Astrocyte (in vitro differentiated cells and primary cell): ENCODE measurements at regions not wholly inside any gene's neighbourhood (a gene's known extent, or its start where the extent isn't known, plus 50 kb on each side); places are given as distances from the start of the nearest gene placed in this dataset.

Experiments used
- DNase-seq: peaks from one replicate; pipeline ENCODE4 v3.0.0-alpha.2; 2010; ENCODE audit warnings: low read depth
- FAIRE-seq: peaks from 2 replicates; lab custom pipeline; 2011; peaks lifted over from hg19 to GRCh38; lab: Jason Lieb, UNC
- H2AFZ ChIP-seq: 2 replicates; pipeline ENCODE4 v1.6.0; 2012; ENCODE audit warnings: low read depth, low read length, inconsistent platforms
- H3K27ac ChIP-seq: 2 replicates; pipeline ENCODE4 v1.5.1; 2011; ENCODE audit warnings: low read depth, low read length, inconsistent platforms
- H3K27me3 ChIP-seq: 2 replicates; pipeline ENCODE4 v1.6.0; 2011; ENCODE audit warnings: low read length, inconsistent platforms; ENCODE audit not compliant: insufficient read depth
- H3K36me3 ChIP-seq: 2 replicates; pipeline ENCODE4 v1.5.1; 2011; ENCODE audit warnings: low read length, inconsistent platforms; ENCODE audit not compliant: insufficient read depth
- H3K4me1 ChIP-seq: 2 replicates; pipeline ENCODE4 v1.5.1; 2011; ENCODE audit warnings: low read length, inconsistent platforms; ENCODE audit not compliant: insufficient read depth
- H3K4me2 ChIP-seq: 2 replicates; pipeline ENCODE4 v1.6.0; 2012; ENCODE audit warnings: low read length, inconsistent platforms
- H3K4me3 ChIP-seq: 2 replicates; pipeline ENCODE4 v1.5.1; 2011; ENCODE audit warnings: low read depth, mild to moderate bottlenecking, low read length, inconsistent platforms; ENCODE audit not compliant: insufficient read depth
- H3K79me2 ChIP-seq: 2 replicates; pipeline ENCODE4 v1.6.0; 2012; ENCODE audit warnings: mild to moderate bottlenecking, low read length, inconsistent platforms; ENCODE audit not compliant: insufficient read depth
- H3K9ac ChIP-seq: 2 replicates; pipeline ENCODE4 v1.6.0; 2012; ENCODE audit warnings: mild to moderate bottlenecking, low read length, inconsistent platforms
- H3K9me3 ChIP-seq: 2 replicates; pipeline ENCODE4 v1.5.1; 2012; ENCODE audit warnings: low read depth, mild to moderate bottlenecking, low read length, inconsistent platforms; ENCODE audit not compliant: insufficient read depth
- H4K20me1 ChIP-seq: 2 replicates; pipeline ENCODE4 v1.6.0; 2012; ENCODE audit warnings: low read length, inconsistent platforms; ENCODE audit not compliant: insufficient read depth
- H3K27ac Mint-ChIP-seq: one replicate; pipeline ENCODE4 v1.8.0; 2021; ENCODE audit warnings: mild to moderate bottlenecking, mixed read lengths; ENCODE audit not compliant: unreplicated experiment
- H3K27me3 Mint-ChIP-seq: one replicate; pipeline ENCODE4 v1.8.0; 2021; ENCODE audit warnings: low read depth, mixed read lengths; ENCODE audit not compliant: unreplicated experiment
- H3K36me3 Mint-ChIP-seq: one replicate; pipeline ENCODE4 v1.8.0; 2021; ENCODE audit warnings: low read depth, mixed read lengths; ENCODE audit not compliant: unreplicated experiment
- H3K4me1 Mint-ChIP-seq: one replicate; pipeline ENCODE4 v1.8.0; 2021; ENCODE audit warnings: low read depth, mixed read lengths; ENCODE audit not compliant: unreplicated experiment
- H3K4me3 Mint-ChIP-seq: one replicate; pipeline ENCODE4 v1.8.0; 2021; ENCODE audit warnings: mild to moderate bottlenecking, moderate library complexity, mixed read lengths; ENCODE audit not compliant: unreplicated experiment
- H3K9me3 Mint-ChIP-seq: one replicate; pipeline ENCODE4 v1.8.0; 2021; ENCODE audit warnings: mild to moderate bottlenecking, mixed read lengths; ENCODE audit not compliant: unreplicated experiment
- CTCF ChIP-seq: IDR thresholded peaks from 2 replicates; pipeline ENCODE4 v1.5.1; 2011; ENCODE audit warnings: low read depth, mild to moderate bottlenecking, inconsistent platforms, low read length, moderate library complexity; ENCODE audit not compliant: insufficient read depth
- EZH2 ChIP-seq: IDR thresholded peaks from 2 replicates; pipeline ENCODE4 v1.6.1; 2012; ENCODE audit warnings: mild to moderate bottlenecking, low read length, inconsistent platforms; ENCODE audit not compliant: insufficient read depth

GRCh38 chr16:74094514-74094913 is 202.1 kb upstream of the PSMD7 start:
- Histone ChIP-seq H3K4me1 (no peaks in the 10 kb centered on the region), H3K79me2 (no peaks in the 10 kb centered on the region), H3K9me3 (no peaks in the 10 kb centered on the region), H3K27ac (no peak overlapping the region), H4K20me1 (no peaks in the 10 kb centered on the region), H2AFZ (no peak overlapping the region), H3K27me3 (no peaks in the 10 kb centered on the region), H3K4me2 (no peak overlapping the region), H3K36me3 (no peaks in the 10 kb centered on the region), H3K4me3 (no peak overlapping the region), H3K9ac (no peak overlapping the region)
- no peak for FAIRE-seq
- TF ChIP-seq CTCF: no peak
- TF ChIP-seq EZH2: no peak
- Mint-ChIP-seq H3K27me3 (no peaks in the 10 kb centered on the region), H3K4me1 (no peaks in the 10 kb centered on the region), H3K9me3 (no peaks in the 10 kb centered on the region), H3K27ac (no peak overlapping the region), H3K36me3 (no peaks in the 10 kb centered on the region), H3K4me3 (no peak overlapping the region)
- DNase-seq: no peak

- Mint-ChIP-seq H3K27me3 (no peaks in the 10 kb centered on the region), H3K4me1 (no peaks in the 10 kb centered on the region), H3K9me3 (no peaks in the 10 kb centered on the region), H3K27ac (no peak overlapping the region), H3K4me3 (no peak overlapping the region), H3K36me3 (no peaks in the 10 kb centered on the region)
- DNase-seq (no peak), FAIRE-seq (no peak)
- Histone ChIP-seq H3K4me1 (no peaks in the 10 kb centered on the region), H3K9me3 (no peaks in the 10 kb centered on the region), H3K79me2 (no peaks in the 10 kb centered on the region), H2AFZ (no peak overlapping the region), H3K27ac (no peak overlapping the region), H4K20me1 (no peaks in the 10 kb centered on the region), H3K36me3 (no peaks in the 10 kb centered on the region), H3K4me3 (no peak overlapping the region), H3K4me2 (no peak overlapping the region), H3K27me3 (no peaks in the 10 kb centered on the region), H3K9ac (no peak overlapping the region)
- no peak for TF ChIP-seq CTCF
- no peak for TF ChIP-seq EZH2
These were observed 204.3 kb upstream of the PSMD7 start for GRCh38 chr16:74092336-74092735.

- Histone ChIP-seq H3K4me3 (no peak overlapping the region), H3K4me2 (no peak overlapping the region), H3K4me1 (no peaks in the 10 kb centered on the region), H3K36me3 (no peaks in the 10 kb centered on the region), H3K27me3 (no peaks in the 10 kb centered on the region), H2AFZ (no peak overlapping the region), H3K27ac (no peak overlapping the region), H3K79me2 (no peaks in the 10 kb centered on the region), H4K20me1 (no peaks in the 10 kb centered on the region), H3K9me3 (no peaks in the 10 kb centered on the region), H3K9ac (no peak overlapping the region)
- Mint-ChIP-seq H3K36me3 (no peaks in the 10 kb centered on the region), H3K27me3 (no peaks in the 10 kb centered on the region), H3K4me3 (no peak overlapping the region), H3K27ac (no peak overlapping the region), H3K9me3 (no peaks in the 10 kb centered on the region), H3K4me1 (no peaks in the 10 kb centered on the region)
- FAIRE-seq (no peak), DNase-seq (no peak)
- no peak for TF ChIP-seq CTCF
- TF ChIP-seq EZH2: no peak
These were observed 205.7 kb upstream of the PSMD7 start for GRCh38 chr16:74090871-74091270.
